Fibroblast of skin of scalp (primary cell): ENCODE measurements at regions not wholly inside any gene's neighbourhood (a gene's known extent, or its start where the extent isn't known, plus 50 kb on each side); places are given as distances from the start of the nearest gene placed in this dataset.

ENCODE experiments used
- DNase-seq: peaks from one replicate; pipeline ENCODE4 v3.0.0-alpha.2; 2013

- no peak for DNase-seq
These were observed 54.5 kb upstream of the PLXNA2 start for GRCh38 chr1:208298593-208299269.

- DNase-seq = no peak
These were observed 56.0 kb upstream of the PLXNA2 start for GRCh38 chr1:208300084-208300770.

GRCh38 chr1:208302699-208303238 is 58.6 kb upstream of the PLXNA2 start:
- DNase-seq = no peak

- DNase-seq = peak; percentile 18
These were observed 59.8 kb upstream of the PLXNA2 start for GRCh38 chr1:208303743-208304712.

- DNase-seq = no peak
These were observed 64.0 kb upstream of the PLXNA2 start for GRCh38 chr1:208308221-208308620.

- DNase-seq = no peak
These were observed 65.6 kb upstream of the PLXNA2 start for GRCh38 chr1:208309771-208310170.

GRCh38 chr1:208312706-208313105 is 68.5 kb upstream of the PLXNA2 start:
- DNase-seq = no peak

GRCh38 chr1:208314431-208314830 is 70.2 kb upstream of the PLXNA2 start:
- no peak for DNase-seq

- peak; percentile 4 for DNase-seq
These were observed 74.1 kb upstream of the PLXNA2 start for GRCh38 chr1:208318150-208318734.

GRCh38 chr1:208324005-208324404 is 79.8 kb upstream of the PLXNA2 start:
- no peak for DNase-seq

- no peak for DNase-seq
These were observed 81.8 kb upstream of the PLXNA2 start for GRCh38 chr1:208326033-208326432.

GRCh38 chr1:208329300-208329699 is 85.1 kb upstream of the PLXNA2 start:
- no peak for DNase-seq

GRCh38 chr1:208332036-208332773 is 88.0 kb upstream of the PLXNA2 start:
- no peak for DNase-seq

GRCh38 chr1:208332774-208333126 is 88.6 kb upstream of the PLXNA2 start:
- DNase-seq = no peak

- DNase-seq = no peak
These were observed 89.5 kb upstream of the PLXNA2 start for GRCh38 chr1:208333676-208334075.

GRCh38 chr1:208335371-208336136 is 91.4 kb upstream of the PLXNA2 start:
- DNase-seq = no peak

- no peak for DNase-seq
These were observed 91.9 kb upstream of the PLXNA2 start for GRCh38 chr1:208336137-208336518.

- no peak for DNase-seq
These were observed 95.7 kb upstream of the PLXNA2 start for GRCh38 chr1:208339911-208340310.

GRCh38 chr1:208343226-208343625 is 99.0 kb upstream of the PLXNA2 start:
- no peak for DNase-seq

- DNase-seq = no peak
These were observed 100.1 kb upstream of the PLXNA2 start for GRCh38 chr1:208344202-208344857.

GRCh38 chr1:208347191-208347590 is 103.0 kb upstream of the PLXNA2 start:
- no peak for DNase-seq
